GM21786 (cell line): ENCODE measurements at regions not wholly inside any gene's neighbourhood (a gene's known extent, or its start where the extent isn't known, plus 50 kb on each side); places are given as distances from the start of the nearest gene placed in this dataset.
A peak's percentile ranks its signal among the peaks of the same experiment; 100 is the strongest.
"Not testable (repeated sequence)": the region's sequence is repeated elsewhere in the genome, so short reads cannot be mapped to it uniquely, and the experiment has no call there.

Experiments
- ATAC-seq: cut with Tn5 transposase; IDR thresholded peaks from one replicate; pipeline ENCODE4 v1.9.1; 2021; ENCODE audit not compliant: unreplicated experiment

GRCh38 chrX:102784550-102784949, 64.0 kb downstream of the GPRASP3 start:
- no peak for ATAC-seq

DNA sequence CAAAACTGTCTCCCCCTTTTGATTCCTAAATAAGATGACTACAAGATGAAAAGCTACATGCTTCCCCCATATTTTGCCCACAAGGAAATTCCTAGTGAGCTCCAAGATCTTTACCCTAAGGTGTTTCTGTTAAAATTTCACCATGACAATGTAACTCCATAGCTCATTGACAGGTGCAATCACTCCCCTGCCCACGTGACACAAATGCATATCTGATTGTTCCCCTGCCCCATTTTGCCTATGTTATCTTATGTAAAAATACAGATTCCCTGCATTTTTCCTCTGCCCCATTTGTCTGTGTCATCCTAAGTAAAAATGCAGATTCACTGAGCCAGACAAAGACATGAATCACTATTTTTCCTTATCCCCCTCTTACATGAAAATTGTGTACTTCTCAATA, 66.7 kb downstream of the GPRASP3 start:
- ATAC-seq, result no peak

DNA sequence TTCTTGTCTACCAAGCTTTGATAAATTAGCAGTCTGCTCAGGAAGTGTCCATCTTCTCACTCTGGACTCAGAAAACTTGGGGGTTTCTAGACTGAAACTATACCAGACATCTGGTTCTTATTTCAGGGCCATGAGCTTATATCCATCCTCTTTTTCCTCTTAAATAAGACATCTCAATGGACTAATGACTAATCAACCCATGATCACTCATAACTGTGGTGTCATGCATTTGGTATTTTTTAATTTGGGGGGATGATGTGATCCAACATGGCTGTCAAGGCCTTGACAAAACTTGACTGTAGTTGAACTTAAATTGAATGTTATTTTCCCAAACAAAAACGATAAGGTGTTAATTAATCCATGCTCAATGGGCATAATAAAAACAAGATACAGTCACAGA, 87.8 kb downstream of the GPRASP3 start:
- ATAC-seq, result no peak

DNA sequence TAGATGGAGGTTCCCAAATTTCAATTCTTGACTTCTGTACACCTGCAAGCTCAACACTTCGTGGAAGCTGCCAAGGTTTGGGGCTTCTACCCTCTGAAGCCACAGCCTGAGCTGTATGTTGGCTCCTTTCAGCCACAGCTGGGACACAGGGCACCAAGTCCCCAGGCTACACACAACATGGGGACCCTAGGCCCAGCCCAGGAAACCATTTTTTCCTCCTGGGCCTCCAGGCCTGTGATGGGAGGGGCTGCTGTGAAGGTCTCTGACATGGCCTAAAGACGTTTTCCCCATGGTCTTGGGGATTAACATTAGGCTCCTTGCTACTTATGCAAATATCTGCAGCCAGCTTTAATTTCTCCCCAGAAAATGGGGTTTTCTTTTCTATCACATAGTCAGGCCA, 97.7 kb downstream of the GPRASP3 start:
- not testable (repeated sequence) for ATAC-seq

DNA sequence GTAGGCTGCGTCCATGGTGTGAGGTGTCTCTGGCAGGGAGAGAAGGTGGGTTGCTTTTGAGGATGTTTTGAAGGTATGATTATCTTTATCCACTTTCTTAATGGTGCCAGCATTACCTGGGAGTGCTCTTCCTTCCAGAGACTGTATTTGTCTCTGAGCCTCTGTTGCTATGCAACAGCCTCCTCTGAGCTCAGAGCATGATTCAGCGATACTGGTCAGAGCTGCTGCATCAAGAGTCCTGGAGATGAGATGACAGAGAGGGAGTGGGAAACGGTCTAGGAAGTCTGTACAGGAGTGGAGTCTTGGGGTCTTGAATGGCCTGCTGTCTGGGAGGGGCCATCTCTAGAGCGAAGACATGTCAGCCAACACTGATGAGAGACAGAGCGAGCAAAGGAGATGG, 104.4 kb upstream of the RAB40AL start:
- ATAC-seq, result no peak

DNA sequence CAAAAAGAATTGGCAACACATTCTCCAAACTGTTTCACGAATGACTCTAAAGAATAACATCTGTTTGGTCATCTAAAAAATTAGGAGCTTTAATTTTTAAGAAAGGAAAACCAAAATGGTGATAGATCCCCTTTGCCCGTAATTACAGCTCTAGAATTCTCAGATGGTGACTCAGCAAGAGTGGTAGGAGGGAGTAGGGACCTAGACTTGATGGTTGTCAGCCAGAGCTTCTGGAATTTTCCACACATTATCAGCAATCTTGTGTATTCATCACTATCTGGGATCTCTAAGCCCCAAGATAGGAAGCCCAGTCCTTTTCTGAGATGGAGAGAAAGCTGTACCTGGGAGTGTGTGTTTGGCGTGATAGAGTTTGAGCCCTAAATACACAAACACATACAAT, 103.9 kb upstream of the RAB40AL start:
- no peak for ATAC-seq

GRCh38 chrX:102835504-102836146, 101.4 kb upstream of the RAB40AL start:
- ATAC-seq, result peak; percentile 52

- no peak for ATAC-seq
Measured at GRCh38 chrX:102837847-102838246, 99.2 kb upstream of the RAB40AL start.

DNA sequence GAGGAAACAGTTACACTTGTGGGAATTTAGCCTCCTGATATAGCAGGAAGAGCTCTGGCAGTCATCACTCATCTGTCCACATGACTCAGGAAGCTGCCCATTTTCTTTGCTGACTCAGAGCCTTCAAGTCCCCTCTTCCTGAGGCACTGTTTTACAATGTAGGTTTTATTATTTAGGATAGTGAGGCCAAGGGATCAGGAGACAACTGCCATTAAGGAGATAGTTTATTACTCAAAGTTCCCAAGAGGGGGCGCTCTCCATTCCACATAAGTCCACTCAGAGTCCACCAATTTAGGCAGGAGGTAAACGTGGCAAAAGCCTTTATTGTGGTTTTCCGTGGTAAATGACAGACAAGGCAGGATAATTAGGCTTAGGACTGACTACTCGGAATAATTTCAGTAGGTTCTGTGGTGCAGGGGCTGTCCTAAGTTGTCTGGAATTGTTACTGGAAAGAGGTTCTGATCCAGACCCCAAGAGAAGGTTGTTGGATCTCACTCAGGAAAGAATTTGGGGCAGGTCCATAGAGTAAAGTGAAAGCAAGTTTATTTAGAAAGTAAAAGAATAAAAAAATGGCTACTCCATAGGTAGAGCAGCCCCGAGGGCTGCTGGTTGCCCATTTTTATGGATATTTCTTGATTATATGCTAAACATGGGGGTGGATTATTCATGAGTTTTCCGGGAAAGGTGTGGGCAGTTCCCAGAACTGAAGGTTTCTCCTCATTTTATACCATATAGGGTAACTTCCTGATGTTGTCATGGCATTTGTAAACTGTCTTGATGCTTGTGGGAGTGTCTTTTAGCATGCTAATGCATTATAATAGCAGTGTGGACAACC, 96.0 kb upstream of the RAB40AL start:
- no peak for ATAC-seq

DNA sequence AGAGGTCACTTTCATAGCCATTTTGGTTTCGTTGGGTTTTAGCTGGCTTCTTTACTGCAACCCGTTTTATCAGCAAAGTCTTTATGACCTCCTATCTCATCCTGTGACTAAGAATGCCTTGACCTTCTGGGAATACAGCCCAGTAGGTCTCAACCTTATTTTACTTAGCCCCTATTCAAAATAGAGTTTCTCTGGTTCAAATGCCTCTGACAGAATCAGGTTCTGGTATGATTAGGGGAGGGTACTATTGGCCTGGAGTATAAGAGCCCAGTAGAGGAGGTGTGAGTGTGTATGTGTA, 95.4 kb upstream of the RAB40AL start:
- ATAC-seq, result no peak

DNA sequence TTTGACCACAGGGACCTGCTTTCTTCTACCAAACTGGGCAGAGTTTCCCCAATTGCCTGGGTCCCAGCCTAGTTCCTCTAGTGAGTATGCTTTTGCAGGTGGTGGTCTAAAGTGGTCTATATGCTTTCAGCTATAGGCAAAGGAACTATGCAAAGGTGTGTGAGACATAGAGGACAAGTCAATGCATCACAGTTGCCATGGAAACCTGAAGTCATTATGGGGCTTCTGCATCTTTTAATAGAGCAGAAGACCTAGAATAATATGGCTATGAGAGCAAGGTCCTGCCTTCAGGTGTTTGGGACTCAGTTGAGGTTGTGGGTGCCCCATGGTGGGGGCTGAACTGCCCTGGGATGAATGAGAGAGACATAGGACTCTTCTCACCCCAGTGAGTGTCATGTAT, 92.1 kb upstream of the RAB40AL start:
- ATAC-seq, result no peak

DNA sequence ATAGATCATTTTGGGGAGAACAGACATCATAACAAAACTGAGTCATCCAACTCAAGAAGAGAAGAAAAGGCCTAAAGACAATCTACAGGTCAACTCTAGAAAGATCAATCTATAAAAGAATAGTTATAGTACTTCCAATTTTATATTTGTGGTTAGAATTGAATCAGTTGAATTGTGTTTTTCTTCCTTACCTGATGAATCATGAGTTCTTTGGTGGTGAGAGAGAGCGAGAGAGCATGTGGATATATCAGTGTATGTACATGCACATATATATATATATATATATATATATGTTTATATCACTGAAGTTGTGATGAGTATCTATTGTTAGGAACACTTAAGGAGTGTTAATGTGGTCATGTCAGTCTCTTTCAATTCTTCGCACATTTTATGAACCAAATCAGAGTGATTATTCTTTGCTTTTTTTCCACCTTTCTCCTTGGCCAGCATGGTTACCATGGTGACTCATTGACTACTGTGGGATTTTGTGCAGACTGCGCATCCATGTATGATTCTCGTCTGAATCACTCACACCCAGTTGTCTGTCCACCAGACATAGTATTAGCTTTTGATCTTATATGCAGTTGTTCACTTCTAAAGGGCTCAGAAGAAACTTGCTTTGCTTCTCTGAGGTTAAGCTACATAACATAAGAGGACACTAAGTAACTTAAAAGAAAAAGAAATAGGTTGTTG, 90.4 kb upstream of the RAB40AL start:
- no peak for ATAC-seq

DNA sequence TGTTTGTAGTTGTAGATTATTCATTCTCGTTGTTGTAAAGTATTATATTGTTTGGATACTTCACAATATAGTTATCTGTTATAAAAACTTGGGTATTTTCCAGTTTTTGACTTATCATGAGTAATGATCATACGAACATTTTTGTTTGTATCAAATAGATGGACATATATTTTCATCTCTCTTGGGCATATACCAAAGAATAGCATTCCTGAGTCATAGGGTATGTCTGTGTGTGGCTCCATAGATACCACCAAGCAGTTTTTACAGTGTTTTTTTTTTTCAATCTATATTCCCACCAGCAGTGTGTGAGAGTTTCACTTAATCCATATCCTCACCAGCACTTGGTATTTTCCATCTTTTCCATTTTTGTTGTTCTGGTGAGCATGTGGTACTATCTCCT, 89.7 kb upstream of the RAB40AL start:
- no peak for ATAC-seq

- ATAC-seq, result no peak
Measured at GRCh38 chrX:102849396-102849795, 87.7 kb upstream of the RAB40AL start.

GRCh38 chrX:102858826-102859549, 78.1 kb upstream of the RAB40AL start:
- not testable (repeated sequence) for ATAC-seq

DNA sequence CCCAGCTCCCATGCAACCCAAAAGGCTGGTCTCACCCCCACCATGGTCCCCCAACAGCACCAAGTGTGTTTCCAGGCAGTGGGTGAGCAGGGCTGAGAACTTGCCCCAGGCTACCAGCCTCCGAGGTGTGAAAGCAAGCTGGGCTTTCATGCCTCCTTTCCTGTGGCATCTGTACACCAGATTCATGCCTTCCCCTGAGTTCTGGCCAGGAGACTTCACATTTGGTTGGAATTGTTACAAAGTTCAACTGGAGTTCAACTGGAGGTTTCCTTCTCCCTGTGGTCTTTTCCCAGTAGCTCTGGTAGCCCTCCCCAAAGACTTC, 77.6 kb upstream of the RAB40AL start:
- no peak for ATAC-seq

GRCh38 chrX:102860235-102860634, 76.8 kb upstream of the RAB40AL start:
- ATAC-seq, result no peak

GRCh38 chrX:102863735-102864134, 73.3 kb upstream of the RAB40AL start:
- peak; percentile 94 for ATAC-seq

DNA sequence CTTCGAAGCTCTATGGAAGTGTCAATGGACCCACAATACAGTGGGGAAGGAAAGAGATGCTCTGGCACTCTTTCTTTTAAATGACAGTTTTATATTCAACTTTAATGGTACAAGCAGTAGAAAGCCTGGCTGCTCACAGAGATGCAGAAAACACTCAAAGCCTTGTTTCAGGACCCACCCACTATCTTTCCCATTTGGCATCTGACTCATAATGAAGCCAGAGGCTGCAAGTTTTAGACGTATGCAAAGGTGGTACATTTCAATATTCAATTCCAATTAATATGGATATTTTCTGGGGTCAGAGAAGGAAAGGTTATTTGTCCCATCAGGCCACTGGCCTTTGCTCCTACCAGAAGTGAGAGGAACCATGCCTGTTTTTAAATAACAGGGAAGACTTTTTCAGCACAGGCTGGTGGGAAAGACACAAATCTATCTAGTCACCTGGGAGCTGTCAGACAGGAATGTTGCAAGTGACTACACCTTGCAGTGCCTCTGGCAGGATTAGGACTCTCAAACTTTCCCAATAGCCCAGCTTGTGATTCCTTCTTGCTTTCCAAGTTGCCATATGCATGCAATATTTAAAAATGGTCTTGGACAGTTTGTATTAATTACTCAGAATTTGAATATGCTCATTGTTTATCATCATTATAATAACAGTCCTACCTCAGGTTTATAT, 70.0 kb upstream of the RAB40AL start:
- no peak for ATAC-seq

GRCh38 chrX:102883491-102883890, 53.6 kb upstream of the RAB40AL start:
- no peak for ATAC-seq
